SK-N-SH (cell line): ENCODE measurements at regions not wholly inside any gene's neighbourhood (a gene's known extent, or its start where the extent isn't known, plus 50 kb on each side); places are given as distances from the start of the nearest gene placed in this dataset.

ENCODE experiments used
- TAF1 ChIP-seq: IDR thresholded peaks from 2 replicates; pipeline ENCODE4 v1.6.1; 2012; ENCODE audit warnings: low read depth, mild to moderate bottlenecking, low read length, moderate library complexity, borderline replicate concordance
- TEAD4 ChIP-seq: IDR thresholded peaks from 2 replicates; pipeline ENCODE4 v1.4.0; 2012; ENCODE audit warnings: mild to moderate bottlenecking, borderline replicate concordance; ENCODE audit not compliant: insufficient read depth
- TF ChIP-seq, protein P1 (sequence below): fragments of 200-600 bp; sonication (generic); IDR thresholded peaks from 2 replicates; pipeline ENCODE4 v1.6.1; 2017; ENCODE audit warnings: antibody characterized with exemption, mild to moderate bottlenecking, moderate library complexity

DNA sequence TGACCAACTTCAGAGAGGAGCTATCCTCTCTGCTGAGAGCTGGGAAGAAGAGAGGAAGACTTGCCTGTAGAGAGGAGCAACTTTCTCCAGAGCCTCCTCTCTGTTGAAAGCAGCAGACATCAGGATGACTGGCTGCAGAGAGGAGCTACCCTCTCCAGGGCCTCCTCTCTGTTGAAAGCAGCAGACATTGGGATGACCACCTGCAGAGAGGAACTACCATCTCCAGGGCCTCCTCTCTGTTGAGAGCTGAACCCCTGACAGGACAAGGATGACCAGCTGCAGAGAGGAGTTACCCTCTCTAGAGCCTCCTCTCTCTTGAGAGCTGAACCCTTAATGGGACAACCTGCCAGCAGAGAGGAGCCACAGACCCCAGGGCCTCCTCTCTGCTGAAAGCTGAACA, 83.0 kb upstream of the GJB5 start:
- TF ChIP-seq TEAD4 = no peak
- TF ChIP-seq, protein P1, sequence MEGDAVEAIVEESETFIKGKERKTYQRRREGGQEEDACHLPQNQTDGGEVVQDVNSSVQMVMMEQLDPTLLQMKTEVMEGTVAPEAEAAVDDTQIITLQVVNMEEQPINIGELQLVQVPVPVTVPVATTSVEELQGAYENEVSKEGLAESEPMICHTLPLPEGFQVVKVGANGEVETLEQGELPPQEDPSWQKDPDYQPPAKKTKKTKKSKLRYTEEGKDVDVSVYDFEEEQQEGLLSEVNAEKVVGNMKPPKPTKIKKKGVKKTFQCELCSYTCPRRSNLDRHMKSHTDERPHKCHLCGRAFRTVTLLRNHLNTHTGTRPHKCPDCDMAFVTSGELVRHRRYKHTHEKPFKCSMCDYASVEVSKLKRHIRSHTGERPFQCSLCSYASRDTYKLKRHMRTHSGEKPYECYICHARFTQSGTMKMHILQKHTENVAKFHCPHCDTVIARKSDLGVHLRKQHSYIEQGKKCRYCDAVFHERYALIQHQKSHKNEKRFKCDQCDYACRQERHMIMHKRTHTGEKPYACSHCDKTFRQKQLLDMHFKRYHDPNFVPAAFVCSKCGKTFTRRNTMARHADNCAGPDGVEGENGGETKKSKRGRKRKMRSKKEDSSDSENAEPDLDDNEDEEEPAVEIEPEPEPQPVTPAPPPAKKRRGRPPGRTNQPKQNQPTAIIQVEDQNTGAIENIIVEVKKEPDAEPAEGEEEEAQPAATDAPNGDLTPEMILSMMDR = no peak
- TF ChIP-seq TAF1 = no peak
